ENCODE measurements at regions not wholly inside any gene's neighbourhood (a gene's known extent, or its start where the extent isn't known, plus 50 kb on each side); places are given as distances from the start of the nearest gene placed in this dataset.

DNA sequence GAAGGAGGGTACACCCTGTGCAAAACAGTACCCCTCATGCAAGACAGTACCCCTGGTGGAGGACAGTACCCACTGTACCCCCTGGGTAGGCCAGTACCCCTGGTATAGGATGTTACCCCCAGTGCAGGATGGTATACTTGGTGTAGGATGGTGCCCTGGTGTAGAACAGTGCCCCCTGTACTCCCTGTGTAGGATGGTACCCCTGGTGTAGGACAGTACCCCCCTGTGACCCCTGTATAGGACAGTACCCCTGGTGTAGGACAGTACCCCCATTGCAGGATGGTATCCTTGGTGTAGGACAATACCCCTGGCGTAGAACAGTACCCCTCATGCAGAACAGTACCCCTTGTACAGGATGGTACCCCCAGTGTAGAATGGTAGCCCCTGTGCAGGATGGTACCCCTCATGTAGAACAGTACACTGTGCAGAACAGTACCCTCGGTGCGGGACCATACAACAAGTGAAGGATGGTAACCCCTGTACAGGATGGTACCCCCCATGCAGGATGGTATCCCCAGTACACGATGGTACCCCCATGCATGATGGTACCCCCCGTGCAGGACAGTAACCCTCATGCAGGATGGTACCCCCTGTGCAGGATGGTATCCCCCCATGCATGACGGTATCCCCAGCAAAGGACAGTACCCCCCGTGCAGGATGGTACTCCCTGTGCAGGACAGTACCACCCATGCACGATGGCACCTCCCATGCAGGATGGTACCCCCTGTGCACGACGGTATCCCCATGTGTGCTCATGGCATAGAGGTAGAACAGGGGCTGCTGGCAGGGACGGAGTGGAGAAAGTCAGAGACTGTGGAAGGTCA, 248.0 kb downstream of the DCDC2C start:
- Mint-ChIP-seq H3K27ac (ENCODE audit: unreplicated experiment) (no peak overlapping the region), H3K36me3 (ENCODE audit: unreplicated experiment) (no peaks in the 10 kb centered on the region), H3K4me3 (ENCODE audit: unreplicated experiment) (no peak overlapping the region), H3K9me3 (ENCODE audit: unreplicated experiment) (no peaks in the 10 kb centered on the region), H3K27me3 (ENCODE audit: unreplicated experiment) (no peaks in the 10 kb centered on the region), H3K4me1 (ENCODE audit: unreplicated experiment) (no peaks in the 10 kb centered on the region)
- TF ChIP-seq, protein P1, sequence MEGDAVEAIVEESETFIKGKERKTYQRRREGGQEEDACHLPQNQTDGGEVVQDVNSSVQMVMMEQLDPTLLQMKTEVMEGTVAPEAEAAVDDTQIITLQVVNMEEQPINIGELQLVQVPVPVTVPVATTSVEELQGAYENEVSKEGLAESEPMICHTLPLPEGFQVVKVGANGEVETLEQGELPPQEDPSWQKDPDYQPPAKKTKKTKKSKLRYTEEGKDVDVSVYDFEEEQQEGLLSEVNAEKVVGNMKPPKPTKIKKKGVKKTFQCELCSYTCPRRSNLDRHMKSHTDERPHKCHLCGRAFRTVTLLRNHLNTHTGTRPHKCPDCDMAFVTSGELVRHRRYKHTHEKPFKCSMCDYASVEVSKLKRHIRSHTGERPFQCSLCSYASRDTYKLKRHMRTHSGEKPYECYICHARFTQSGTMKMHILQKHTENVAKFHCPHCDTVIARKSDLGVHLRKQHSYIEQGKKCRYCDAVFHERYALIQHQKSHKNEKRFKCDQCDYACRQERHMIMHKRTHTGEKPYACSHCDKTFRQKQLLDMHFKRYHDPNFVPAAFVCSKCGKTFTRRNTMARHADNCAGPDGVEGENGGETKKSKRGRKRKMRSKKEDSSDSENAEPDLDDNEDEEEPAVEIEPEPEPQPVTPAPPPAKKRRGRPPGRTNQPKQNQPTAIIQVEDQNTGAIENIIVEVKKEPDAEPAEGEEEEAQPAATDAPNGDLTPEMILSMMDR (IDR thresholded peaks at IDR 0.05) = no peak
- no peak for DNase-seq (ENCODE audit: extremely low spot score, unreplicated experiment)

DNA sequence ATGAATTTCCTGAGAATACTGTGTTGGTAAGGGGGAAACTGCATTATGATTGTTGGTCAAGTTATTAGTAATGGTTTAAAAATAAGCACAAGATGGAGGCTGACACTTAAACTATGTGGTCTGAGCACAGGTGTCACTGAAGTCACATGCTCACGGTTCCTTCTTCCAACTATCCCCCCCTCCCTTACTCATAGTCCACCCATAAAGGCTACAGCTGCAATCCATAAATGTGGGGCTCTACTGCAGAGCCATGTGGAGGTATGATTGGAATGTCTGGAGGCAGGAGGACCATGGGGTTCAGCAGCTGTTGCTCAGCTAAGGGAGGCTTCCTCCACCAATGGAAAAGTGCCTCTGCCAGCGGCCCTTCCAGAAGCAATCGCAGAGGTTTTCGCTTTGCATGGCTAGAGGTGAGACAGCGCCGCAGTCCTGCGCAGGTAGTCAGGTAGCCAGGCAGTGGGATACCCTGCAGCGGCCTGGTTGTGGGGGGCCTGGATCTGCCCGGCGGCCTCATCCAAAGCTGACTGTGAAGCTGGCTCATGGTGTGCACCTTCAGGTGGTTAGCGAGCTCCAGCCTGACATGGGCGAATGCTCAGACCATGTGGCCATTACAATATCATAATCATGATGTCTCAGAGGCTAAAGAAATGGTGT, 249.6 kb downstream of the DCDC2C start:
- no peaks in the 10 kb centered on the region for H3K36me3 Mint-ChIP-seq (ENCODE audit: unreplicated experiment)
- TF ChIP-seq, protein P1 (IDR thresholded peaks at IDR 0.05) = no peak
- no peak overlapping the region for H3K4me3 Mint-ChIP-seq (ENCODE audit: unreplicated experiment)
- no peak overlapping the region for H3K27ac Mint-ChIP-seq (ENCODE audit: unreplicated experiment)
- H3K27me3 Mint-ChIP-seq (ENCODE audit: unreplicated experiment) = no peaks in the 10 kb centered on the region
- no peak for DNase-seq (ENCODE audit: extremely low spot score, unreplicated experiment)
- no peaks in the 10 kb centered on the region for H3K9me3 Mint-ChIP-seq (ENCODE audit: unreplicated experiment)
- H3K4me1 Mint-ChIP-seq (ENCODE audit: unreplicated experiment) = no peaks in the 10 kb centered on the region

DNA sequence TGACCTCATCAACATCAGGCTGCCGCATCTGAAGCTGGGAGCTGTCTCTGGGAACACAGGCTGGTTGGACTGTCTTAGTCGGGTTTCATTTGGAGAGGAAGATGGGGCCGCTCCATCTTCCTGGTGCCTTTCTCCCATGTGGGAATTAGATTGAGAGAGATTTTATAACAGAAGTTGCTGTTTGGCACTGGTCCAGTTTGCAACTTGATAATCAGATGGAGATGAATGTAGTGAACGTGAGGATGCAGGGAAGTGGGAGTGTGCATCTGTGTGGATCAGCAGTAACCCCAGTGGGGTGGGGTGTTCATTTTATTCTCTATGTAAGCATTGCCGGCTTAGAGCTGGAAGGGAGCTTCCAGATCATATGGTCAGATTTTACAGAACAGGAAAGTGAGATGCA, 250.9 kb downstream of the DCDC2C start:
- Mint-ChIP-seq H3K36me3 (ENCODE audit: unreplicated experiment) (no peaks in the 10 kb centered on the region), H3K9me3 (ENCODE audit: unreplicated experiment) (no peaks in the 10 kb centered on the region), H3K4me1 (ENCODE audit: unreplicated experiment) (peaks cover 2% of the 10 kb centered on the region), H3K27ac (ENCODE audit: unreplicated experiment) (no peak overlapping the region), H3K27me3 (ENCODE audit: unreplicated experiment) (no peaks in the 10 kb centered on the region), H3K4me3 (ENCODE audit: unreplicated experiment) (no peak overlapping the region)
- no peak for DNase-seq (ENCODE audit: extremely low spot score, unreplicated experiment)
- TF ChIP-seq, protein P1 (IDR thresholded peaks at IDR 0.05) = no peak

DNA sequence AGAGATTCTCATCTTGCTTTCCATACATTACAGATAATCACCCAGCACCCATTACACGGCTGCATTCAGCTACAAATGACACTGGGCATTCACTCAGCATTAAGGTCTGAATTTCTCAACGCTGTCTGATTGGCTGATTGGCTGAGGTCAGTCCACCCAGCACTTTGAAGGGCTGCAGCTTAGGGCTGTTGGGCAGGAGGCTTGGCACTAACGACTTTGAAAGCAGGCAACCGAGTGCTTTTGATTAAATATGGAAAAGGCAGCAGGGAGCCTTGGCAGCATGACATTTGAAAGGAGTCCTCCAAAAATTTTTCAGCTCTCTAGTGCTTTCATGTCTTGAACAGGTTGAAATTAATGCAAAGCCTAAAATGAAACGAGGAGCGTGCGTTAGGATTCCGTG, 253.0 kb downstream of the DCDC2C start:
- Mint-ChIP-seq H3K27me3 (ENCODE audit: unreplicated experiment) (no peaks in the 10 kb centered on the region), H3K4me1 (ENCODE audit: unreplicated experiment) (peaks cover 20% of the 10 kb centered on the region), H3K36me3 (ENCODE audit: unreplicated experiment) (no peaks in the 10 kb centered on the region), H3K9me3 (ENCODE audit: unreplicated experiment) (no peaks in the 10 kb centered on the region), H3K27ac (ENCODE audit: unreplicated experiment) (no peak overlapping the region), H3K4me3 (ENCODE audit: unreplicated experiment) (no peak overlapping the region)
- TF ChIP-seq, protein P1 (IDR thresholded peaks at IDR 0.05) = no peak
- no peak for DNase-seq (ENCODE audit: extremely low spot score, unreplicated experiment)

DNA sequence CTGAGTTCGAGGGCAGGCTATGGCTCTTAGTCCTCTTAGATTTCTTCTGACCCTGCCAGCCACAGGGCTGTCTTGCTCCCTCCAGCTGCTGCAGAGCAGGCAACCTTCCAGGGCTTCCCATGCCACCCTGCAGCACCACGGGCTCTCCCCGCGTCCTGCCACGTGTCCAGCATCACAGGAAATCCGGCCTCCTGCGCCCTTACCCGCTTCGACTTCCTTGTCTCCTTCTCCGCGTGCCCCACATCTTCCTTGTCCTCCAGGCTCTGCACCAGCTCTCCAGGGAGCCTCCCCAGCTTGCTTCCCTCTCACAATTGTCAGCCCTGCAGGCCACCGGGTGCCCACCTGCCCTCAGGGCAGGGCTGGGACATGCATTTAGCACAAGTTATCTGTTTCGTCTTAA, 253.5 kb downstream of the DCDC2C start:
- Mint-ChIP-seq H3K4me3 (ENCODE audit: unreplicated experiment) (no peak overlapping the region), H3K27me3 (ENCODE audit: unreplicated experiment) (no peaks in the 10 kb centered on the region), H3K4me1 (ENCODE audit: unreplicated experiment) (peaks cover 22% of the 10 kb centered on the region), H3K36me3 (ENCODE audit: unreplicated experiment) (no peaks in the 10 kb centered on the region), H3K9me3 (ENCODE audit: unreplicated experiment) (no peaks in the 10 kb centered on the region), H3K27ac (ENCODE audit: unreplicated experiment) (no peak overlapping the region)
- no peak for DNase-seq (ENCODE audit: extremely low spot score, unreplicated experiment)
- TF ChIP-seq, protein P1 (IDR thresholded peaks at IDR 0.05) = no peak

Measured in osteocyte (in vitro differentiated cells).